Right atrium auricular region (tissue), 2 donors: ENCODE measurements at regions not wholly inside any gene's neighbourhood (a gene's known extent, or its start where the extent isn't known, plus 50 kb on each side); places are given as distances from the start of the nearest gene placed in this dataset.

ENCODE experiments used
- DNase-seq: peaks from one replicate; pipeline ENCODE4 v3.0.0-alpha.2; 2019; ENCODE audit warnings: low spot score
- H3K27ac ChIP-seq, 2 donors: fragments of 200-600 bp; sonication (generic); 1 replicate in 1 of 2; 2 replicates in 1 of 2; pipeline ENCODE4 v1.5.1; 2016 to 2019
- H3K27me3 ChIP-seq, 2 donors: fragments of 200-600 bp; sonication (generic); one replicate each; pipeline versions ENCODE4 v1.5.1 to v1.6.0; 2017 to 2019
- H3K36me3 ChIP-seq: fragments of 200-600 bp; sonication (generic); one replicate; pipeline ENCODE4 v1.5.1; 2016
- H3K4me1 ChIP-seq, 2 donors: fragments of 200-600 bp; sonication (generic); one replicate each; pipeline versions ENCODE4 v1.5.1 to v1.6.0; 2017 to 2019
- H3K4me3 ChIP-seq, 2 donors: fragments of 200-600 bp; sonication (generic); 1 replicate in 1 of 2; 2 replicates in 1 of 2; pipeline ENCODE4 v1.5.1; 2017 to 2019; ENCODE audit warnings: mild to moderate bottlenecking in 1 of 2, moderate library complexity in 1 of 2
- H3K9me3 ChIP-seq, 2 donors: fragments of 200-600 bp; sonication (generic); one replicate each; pipeline ENCODE4 v1.5.1; 2019
- CTCF ChIP-seq, 2 donors: fragments of 200-600 bp; sonication (generic); IDR thresholded peaks; one replicate each; pipeline ENCODE4 v1.5.1; 2019; ENCODE audit warnings: antibody characterized with exemption in 2 of 2

GRCh38 chr14:106507354-106507753, 981.0 kb downstream of the TMEM121 start:
- Histone ChIP-seq H3K9me3 (no peaks in the 10 kb centered on the region), H3K27ac (no peak overlapping the region), H3K36me3 (no peaks in the 10 kb centered on the region), H3K4me3 (no peak overlapping the region), H3K4me1 (no peaks in the 10 kb centered on the region), H3K27me3 (no peaks in the 10 kb centered on the region)
- no peak for TF ChIP-seq CTCF (IDR thresholded peaks at IDR 0.05)
- DNase-seq = no peak

- H3K4me3 ChIP-seq = no peak overlapping the region
- H3K4me1 ChIP-seq = no peaks in the 10 kb centered on the region
- DNase-seq = no peak
- no peaks in the 10 kb centered on the region for H3K27me3 ChIP-seq
- no peaks in the 10 kb centered on the region for H3K36me3 ChIP-seq
- no peak for TF ChIP-seq CTCF (IDR thresholded peaks at IDR 0.05)
- no peak overlapping the region for H3K27ac ChIP-seq
- H3K9me3 ChIP-seq = no peaks in the 10 kb centered on the region
These were observed 981.8 kb downstream of the TMEM121 start for GRCh38 chr14:106508216-106508615.

GRCh38 chr14:106509176-106509575, 982.8 kb downstream of the TMEM121 start:
- no peaks in the 10 kb centered on the region for H3K9me3 ChIP-seq
- H3K27me3 ChIP-seq = no peaks in the 10 kb centered on the region
- no peak overlapping the region for H3K27ac ChIP-seq
- no peaks in the 10 kb centered on the region for H3K36me3 ChIP-seq
- no peak for DNase-seq
- H3K4me3 ChIP-seq = no peak overlapping the region
- TF ChIP-seq CTCF (IDR thresholded peaks at IDR 0.05) = no peak
- H3K4me1 ChIP-seq = no peaks in the 10 kb centered on the region

- Histone ChIP-seq H3K9me3 (no peaks in the 10 kb centered on the region), H3K27ac (no peak overlapping the region), H3K36me3 (no peaks in the 10 kb centered on the region), H3K27me3 (no peaks in the 10 kb centered on the region), H3K4me1 (no peaks in the 10 kb centered on the region), H3K4me3 (no peak overlapping the region)
- TF ChIP-seq CTCF (IDR thresholded peaks at IDR 0.05) = no peak
- DNase-seq = no peak
These were observed 983.4 kb downstream of the TMEM121 start for GRCh38 chr14:106509807-106510206.

GRCh38 chr14:106511006-106511799, 984.8 kb downstream of the TMEM121 start:
- H3K9me3 ChIP-seq = no peaks in the 10 kb centered on the region
- no peak overlapping the region for H3K4me3 ChIP-seq
- no peaks in the 10 kb centered on the region for H3K27me3 ChIP-seq
- H3K36me3 ChIP-seq = no peaks in the 10 kb centered on the region
- no peaks in the 10 kb centered on the region for H3K4me1 ChIP-seq
- no peak for TF ChIP-seq CTCF (IDR thresholded peaks at IDR 0.05)
- DNase-seq = no peak
- H3K27ac ChIP-seq = no peak overlapping the region

- no peak overlapping the region for H3K27ac ChIP-seq
- no peak overlapping the region for H3K4me3 ChIP-seq
- H3K27me3 ChIP-seq = no peaks in the 10 kb centered on the region
- no peaks in the 10 kb centered on the region for H3K9me3 ChIP-seq
- no peaks in the 10 kb centered on the region for H3K4me1 ChIP-seq
- H3K36me3 ChIP-seq = no peaks in the 10 kb centered on the region
- no peak for TF ChIP-seq CTCF (IDR thresholded peaks at IDR 0.05)
- no peak for DNase-seq
These were observed 985.4 kb downstream of the TMEM121 start for GRCh38 chr14:106511800-106512198.
